Nephron (organoid): ENCODE measurements at regions not wholly inside any gene's neighbourhood (a gene's known extent, or its start where the extent isn't known, plus 50 kb on each side); places are given as distances from the start of the nearest gene placed in this dataset.

Experiments
- H3K27ac Mint-ChIP-seq, 3 experiments: 2 replicates each; pipeline ENCODE4 v1.8.0; 2020; ENCODE audit warnings: mixed read lengths in 3 of 3, mild to moderate bottlenecking in 2 of 3, moderate library complexity in 1 of 3
- H3K27me3 Mint-ChIP-seq: 2 replicates; pipeline ENCODE4 v1.8.0; 2021; ENCODE audit warnings: low read depth, mild to moderate bottlenecking, moderate library complexity, mixed read lengths
- H3K36me3 Mint-ChIP-seq: 2 replicates; pipeline ENCODE4 v1.8.0; 2020; ENCODE audit warnings: low read depth, mixed read lengths
- H3K4me1 Mint-ChIP-seq: 2 replicates; pipeline ENCODE4 v1.8.0; 2020; ENCODE audit warnings: mixed read lengths
- H3K4me3 Mint-ChIP-seq, 3 experiments: 2 replicates each; pipeline ENCODE4 v1.8.0; 2020; ENCODE audit warnings: mild to moderate bottlenecking in 3 of 3, mixed read lengths in 3 of 3, moderate library complexity in 2 of 3
- H3K9me3 Mint-ChIP-seq: 2 replicates; pipeline ENCODE4 v1.8.0; 2020; ENCODE audit warnings: mixed read lengths
- CTCF ChIP-seq, 3 experiments: fragments of 200-600 bp; sonication (generic); IDR thresholded peaks; one replicate each; pipeline ENCODE4 v1.5.0; 2021; ENCODE audit warnings: antibody characterized with exemption in 3 of 3; ENCODE audit not compliant: unreplicated experiment in 3 of 3

- no peak overlapping the region for H3K4me3 Mint-ChIP-seq
- H3K9me3 Mint-ChIP-seq = no peaks in the 10 kb centered on the region
- no peaks in the 10 kb centered on the region for H3K27me3 Mint-ChIP-seq
- H3K4me1 Mint-ChIP-seq = peaks cover 10% of the 10 kb centered on the region
- TF ChIP-seq CTCF (IDR thresholded peaks at IDR 0.05; ENCODE audit: unreplicated experiment in 3 of 3) = no peak
- H3K36me3 Mint-ChIP-seq = no peaks in the 10 kb centered on the region
- no peak overlapping the region for H3K27ac Mint-ChIP-seq
Measured at GRCh38 chr7:131234719-131235488, 92.8 kb upstream of the MKLN1 start.

GRCh38 chr7:131235489-131236317 is 92.0 kb upstream of the MKLN1 start:
- Mint-ChIP-seq H3K27me3 (no peaks in the 10 kb centered on the region), H3K4me3 (no peak overlapping the region), H3K9me3 (no peaks in the 10 kb centered on the region), H3K4me1 (peaks cover 10% of the 10 kb centered on the region), H3K36me3 (no peaks in the 10 kb centered on the region), H3K27ac (no peak overlapping the region)
- no peak for TF ChIP-seq CTCF (IDR thresholded peaks at IDR 0.05; ENCODE audit: unreplicated experiment in 3 of 3)

- no peak overlapping the region for H3K27ac Mint-ChIP-seq
- H3K9me3 Mint-ChIP-seq = no peaks in the 10 kb centered on the region
- H3K4me3 Mint-ChIP-seq = no peak overlapping the region
- peaks cover 10% of the 10 kb centered on the region for H3K4me1 Mint-ChIP-seq
- TF ChIP-seq CTCF (IDR thresholded peaks at IDR 0.05; ENCODE audit: unreplicated experiment in 3 of 3) = no peak
- H3K36me3 Mint-ChIP-seq = no peaks in the 10 kb centered on the region
- H3K27me3 Mint-ChIP-seq = no peaks in the 10 kb centered on the region
Measured at GRCh38 chr7:131236318-131236672, 91.4 kb upstream of the MKLN1 start.

- Mint-ChIP-seq H3K27ac (no peak overlapping the region), H3K4me1 (peaks cover 10% of the 10 kb centered on the region), H3K9me3 (no peaks in the 10 kb centered on the region), H3K4me3 (no peak overlapping the region), H3K27me3 (no peaks in the 10 kb centered on the region), H3K36me3 (no peaks in the 10 kb centered on the region)
- no peak for TF ChIP-seq CTCF (IDR thresholded peaks at IDR 0.05; ENCODE audit: unreplicated experiment in 3 of 3)
Measured at GRCh38 chr7:131238347-131238931, 89.2 kb upstream of the MKLN1 start.

- no peaks in the 10 kb centered on the region for H3K27me3 Mint-ChIP-seq
- TF ChIP-seq CTCF (IDR thresholded peaks at IDR 0.05; ENCODE audit: unreplicated experiment in 3 of 3) = no peak
- H3K4me1 Mint-ChIP-seq = no peaks in the 10 kb centered on the region
- H3K9me3 Mint-ChIP-seq = no peaks in the 10 kb centered on the region
- H3K4me3 Mint-ChIP-seq = no peak overlapping the region
- no peak overlapping the region for H3K27ac Mint-ChIP-seq
- H3K36me3 Mint-ChIP-seq = no peaks in the 10 kb centered on the region
Measured at GRCh38 chr7:131241386-131241785, 86.3 kb upstream of the MKLN1 start.
